Trophoblast cell (in vitro differentiated cells and primary cell): ENCODE measurements at regions not wholly inside any gene's neighbourhood (a gene's known extent, or its start where the extent isn't known, plus 50 kb on each side); places are given as distances from the start of the nearest gene placed in this dataset.

Source experiments
- DNase-seq, 2 donors: peaks; one replicate each; pipeline ENCODE4 v3.0.0-alpha.2; 2016
- H2AFZ ChIP-seq: 2 replicates; pipeline ENCODE4 v1.6.1; 2013; ENCODE audit warnings: low read length, moderate library complexity, mild to moderate bottlenecking; ENCODE audit not compliant: insufficient read depth, poor library complexity
- H2AK5ac ChIP-seq: 2 replicates; pipeline ENCODE4 v1.6.1; 2013; ENCODE audit warnings: mild to moderate bottlenecking, low read length
- H2BK120ac ChIP-seq: 2 replicates; pipeline ENCODE4 v1.6.1; 2013; ENCODE audit warnings: low read length, mild to moderate bottlenecking, moderate library complexity; ENCODE audit not compliant: insufficient read depth, poor library complexity
- H2BK12ac ChIP-seq: 2 replicates; pipeline ENCODE4 v1.6.1; 2013; ENCODE audit warnings: mild to moderate bottlenecking, low read length, moderate library complexity
- H2BK5ac ChIP-seq: 2 replicates; pipeline ENCODE4 v1.6.1; 2013; ENCODE audit warnings: low read length, low read depth, moderate library complexity, mild to moderate bottlenecking; ENCODE audit not compliant: poor library complexity
- H3K14ac ChIP-seq: 2 replicates; pipeline ENCODE4 v1.6.1; 2013; ENCODE audit warnings: mild to moderate bottlenecking, low read length
- H3K18ac ChIP-seq: 2 replicates; pipeline ENCODE4 v1.6.1; 2013; ENCODE audit warnings: mild to moderate bottlenecking, low read length
- H3K23ac ChIP-seq: 2 replicates; pipeline ENCODE4 v1.6.1; 2013; ENCODE audit warnings: low read length
- H3K27ac ChIP-seq: 2 replicates; pipeline ENCODE4 v1.5.1; 2013; ENCODE audit warnings: low read depth, mild to moderate bottlenecking, inconsistent platforms, low read length, moderate library complexity
- H3K27me3 ChIP-seq: 2 replicates; pipeline ENCODE4 v1.6.1; 2013; ENCODE audit warnings: inconsistent platforms, mild to moderate bottlenecking, low read length, moderate library complexity; ENCODE audit not compliant: insufficient read depth
- H3K36me3 ChIP-seq, 2 experiments: 1 replicate in 1 of 2; 2 replicates in 1 of 2; pipeline ENCODE4 v1.6.1; 2013; ENCODE audit warnings: low read length in 2 of 2, mild to moderate bottlenecking in 2 of 2, moderate library complexity in 1 of 2; ENCODE audit not compliant: insufficient read depth in 2 of 2, control insufficient read depth in 1 of 2
- H3K4ac ChIP-seq: 2 replicates; pipeline ENCODE4 v1.6.1; 2013; ENCODE audit warnings: low read depth, mild to moderate bottlenecking, low read length, moderate library complexity
- H3K4me1 ChIP-seq, 2 experiments: 1 replicate in 1 of 2; 2 replicates in 1 of 2; pipeline ENCODE4 v1.6.1; 2013; ENCODE audit warnings: low read length in 2 of 2, mild to moderate bottlenecking in 2 of 2, moderate library complexity in 1 of 2; ENCODE audit not compliant: insufficient read depth in 2 of 2, control insufficient read depth in 1 of 2
- H3K4me2 ChIP-seq: 2 replicates; pipeline ENCODE4 v1.6.1; 2013; ENCODE audit warnings: inconsistent platforms, mild to moderate bottlenecking, low read length, moderate library complexity
- H3K4me3 ChIP-seq: 2 replicates; pipeline ENCODE4 v1.5.1; 2013; ENCODE audit warnings: mild to moderate bottlenecking, low read depth, low read length, inconsistent platforms
- H3K79me1 ChIP-seq: one replicate; pipeline ENCODE4 v1.6.1; 2013; ENCODE audit warnings: low read length
- H3K79me2 ChIP-seq: 2 replicates; pipeline ENCODE4 v1.6.1; 2013; ENCODE audit warnings: low read length, mild to moderate bottlenecking; ENCODE audit not compliant: control insufficient read depth, insufficient read depth, poor library complexity
- H3K9ac ChIP-seq: 2 replicates; pipeline ENCODE4 v1.6.1; 2013; ENCODE audit warnings: mild to moderate bottlenecking, low read length
- H3K9me3 ChIP-seq: 2 replicates; pipeline ENCODE4 v1.6.1; 2013; ENCODE audit warnings: low read depth, mild to moderate bottlenecking, control low read depth, inconsistent platforms, low read length; ENCODE audit not compliant: insufficient read depth
- H4K12ac ChIP-seq: 2 replicates; pipeline ENCODE4 v1.6.1; 2013; ENCODE audit warnings: low read depth, mild to moderate bottlenecking, low read length, moderate library complexity
- H4K8ac ChIP-seq: 2 replicates; pipeline ENCODE4 v1.6.1; 2013; ENCODE audit warnings: low read depth, mild to moderate bottlenecking, low read length, moderate library complexity
- H4K91ac ChIP-seq: one replicate; pipeline ENCODE4 v1.6.1; 2013; ENCODE audit warnings: low read depth, mild to moderate bottlenecking, low read length, moderate library complexity
- WGBS: extraction: QIAGEN DNeasy Blood & Tissue Kit; methylation state at CpG from one replicate; pipeline ENCODE4 v1.1.7; 2013; ENCODE audit warnings: missing lambda C conversion rate; ENCODE audit not compliant: insufficient read length, insufficient coverage; ENCODE audit errors: extremely low coverage; 5-methylcytosine and 5-hydroxymethylcytosine counted together

GRCh38 chr13:68987585-68987984 is 1120.0 kb upstream of the ATXN8OS start:
- no peak overlapping the region for H3K9ac ChIP-seq

GRCh38 chr13:68984688-68985319 is 1122.8 kb upstream of the ATXN8OS start:
- Histone ChIP-seq H3K9me3 (peaks cover 5% of the 10 kb centered on the region), H3K4me3 (no peak overlapping the region), H2BK5ac (no peak overlapping the region), H3K27ac (no peak overlapping the region), H2AFZ (no peak overlapping the region), H4K91ac (no peak overlapping the region), H3K79me1 (no peaks in the 10 kb centered on the region), H4K12ac (no peak overlapping the region), H4K8ac (no peak overlapping the region), H3K4me1 (no peaks in the 10 kb centered on the region), H2BK120ac (no peak overlapping the region), H2BK12ac (no peak overlapping the region), H3K36me3 (no peaks in the 10 kb centered on the region), H3K23ac (no peak overlapping the region), H3K18ac (no peak overlapping the region), H3K14ac (no peak overlapping the region), H3K27me3 (no peaks in the 10 kb centered on the region), H3K9ac (no peak overlapping the region), H2AK5ac (no peak overlapping the region), H3K79me2 (no peaks in the 10 kb centered on the region), H3K4ac (no peak overlapping the region), H3K4me2 (no peak overlapping the region)
- WGBS, result no CpG with 5 or more reads among the region's 37 CpGs
- peak in 1 of 2 donors; percentile 8 for DNase-seq

More at GRCh38 chr13:68987585-68987984, 1120.0 kb upstream of the ATXN8OS start:
- Histone ChIP-seq H3K79me1 (no peaks in the 10 kb centered on the region), H3K4ac (no peak overlapping the region), H3K4me1 (no peaks in the 10 kb centered on the region), H2BK12ac (no peak overlapping the region), H3K9me3 (peaks cover 5% of the 10 kb centered on the region), H3K36me3 (no peaks in the 10 kb centered on the region), H2AFZ (no peak overlapping the region), H2AK5ac (no peak overlapping the region), H4K8ac (no peak overlapping the region), H3K27ac (no peak overlapping the region), H3K18ac (no peak overlapping the region), H2BK120ac (no peak overlapping the region), H3K27me3 (no peaks in the 10 kb centered on the region), H3K4me2 (no peak overlapping the region), H4K91ac (no peak overlapping the region), H3K4me3 (no peak overlapping the region), H3K23ac (no peak overlapping the region), H2BK5ac (no peak overlapping the region), H3K14ac (no peak overlapping the region), H3K79me2 (no peaks in the 10 kb centered on the region), H4K12ac (no peak overlapping the region)
- no peak for DNase-seq
- no CpG with 5 or more reads among the region's 13 CpGs for WGBS

DNA sequence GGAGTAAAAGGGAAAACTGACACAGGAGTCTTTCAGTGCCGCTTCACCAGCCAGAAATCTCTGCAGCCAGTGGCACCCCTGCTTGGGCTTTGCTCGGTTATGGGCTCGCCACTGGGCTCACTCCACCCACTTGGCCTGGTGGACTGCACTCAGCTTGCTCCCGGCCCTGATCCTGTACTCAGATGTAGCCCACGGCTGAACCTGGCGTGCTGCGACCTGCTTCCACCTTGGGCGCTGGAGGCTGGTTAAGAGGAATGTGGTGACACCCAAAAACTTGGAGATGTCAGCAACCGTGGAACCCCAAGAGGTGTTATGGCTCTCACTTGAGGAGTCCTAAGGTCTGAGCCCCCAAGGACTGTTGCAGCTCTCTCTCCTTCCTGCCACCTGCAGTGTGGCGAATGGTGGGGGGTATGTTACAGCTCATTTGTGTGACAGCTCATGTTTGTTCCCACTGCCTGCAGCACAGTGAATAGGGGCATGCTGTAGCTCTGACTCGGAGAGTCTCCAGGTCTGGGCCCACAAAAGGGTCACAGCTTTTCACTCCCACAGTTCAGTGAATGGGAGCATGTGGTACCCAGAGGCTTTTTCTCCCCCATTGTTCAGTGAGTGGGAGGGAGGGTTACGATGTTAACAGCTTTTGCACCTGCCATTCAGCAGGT is 1124.5 kb upstream of the ATXN8OS start:
- Histone ChIP-seq H3K79me1 (no peaks in the 10 kb centered on the region), H3K4me2 (no peak overlapping the region), H3K4ac (no peak overlapping the region), H2BK120ac (no peak overlapping the region), H3K27ac (no peak overlapping the region), H3K4me3 (no peak overlapping the region), H3K27me3 (no peaks in the 10 kb centered on the region), H4K12ac (no peak overlapping the region), H4K8ac (no peak overlapping the region), H3K23ac (no peak overlapping the region), H3K36me3 (no peaks in the 10 kb centered on the region), H2BK5ac (no peak overlapping the region), H3K14ac (no peak overlapping the region), H3K18ac (no peak overlapping the region), H3K9ac (no peak overlapping the region), H3K9me3 (peaks cover 5% of the 10 kb centered on the region), H3K4me1 (no peaks in the 10 kb centered on the region), H2AFZ (no peak overlapping the region), H4K91ac (no peak overlapping the region), H2BK12ac (no peak overlapping the region), H2AK5ac (no peak overlapping the region), H3K79me2 (no peaks in the 10 kb centered on the region)
- no CpG with 5 or more reads among the region's 12 CpGs for WGBS
- DNase-seq, result no peak

DNA sequence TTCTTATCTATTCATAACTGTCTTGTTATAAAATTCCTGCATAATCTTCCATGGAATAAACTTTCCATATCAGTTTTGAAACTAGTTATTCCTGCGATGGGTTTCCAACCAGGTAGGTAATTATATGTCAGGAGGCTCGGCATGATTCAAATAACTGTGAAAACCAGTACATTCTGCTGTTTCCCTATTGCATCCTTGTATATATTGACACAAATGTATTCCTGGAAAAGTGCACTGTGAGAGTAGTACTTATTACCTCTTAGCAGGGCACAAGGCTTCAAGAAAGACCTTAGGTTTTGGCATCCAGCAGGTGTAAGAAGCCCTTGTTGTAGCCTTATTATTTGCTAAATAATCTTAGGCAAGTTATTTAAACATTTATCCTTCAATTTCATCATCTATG is 1131.3 kb upstream of the ATXN8OS start:
- DNase-seq, result no peak
- Histone ChIP-seq H3K9me3 (no peaks in the 10 kb centered on the region), H4K12ac (no peak overlapping the region), H2BK5ac (no peak overlapping the region), H3K9ac (no peak overlapping the region), H3K36me3 (no peaks in the 10 kb centered on the region), H3K4me1 (no peaks in the 10 kb centered on the region), H3K79me1 (no peaks in the 10 kb centered on the region), H3K18ac (no peak overlapping the region), H3K27ac (no peak overlapping the region), H3K27me3 (no peaks in the 10 kb centered on the region), H3K4me2 (no peak overlapping the region), H3K4me3 (no peak overlapping the region), H2BK12ac (no peak overlapping the region), H2AFZ (no peak overlapping the region), H3K23ac (no peak overlapping the region), H4K8ac (no peak overlapping the region), H2AK5ac (no peak overlapping the region), H4K91ac (no peak overlapping the region), H3K4ac (no peak overlapping the region), H3K79me2 (no peaks in the 10 kb centered on the region), H2BK120ac (no peak overlapping the region), H3K14ac (no peak overlapping the region)
- WGBS, result no CpG with 5 or more reads among the region's 2 CpGs
